ENCODE measurements at regions not wholly inside any gene's neighbourhood (a gene's known extent, or its start where the extent isn't known, plus 50 kb on each side); places are given as distances from the start of the nearest gene placed in this dataset.
A peak's percentile ranks its signal among the peaks of the same experiment; 100 is the strongest.

GRCh38 chr4:162522724-162523123 lies 358.9 kb upstream of the FSTL5 start:
- TF ChIP-seq CTCF (conservative IDR thresholded peaks at IDR 0.05), result no peak
- TF ChIP-seq ZFX (IDR thresholded peaks at IDR 0.05), result no peak
- H3K27ac ChIP-seq, result no peak overlapping the region

- no peak for TF ChIP-seq ZFX (IDR thresholded peaks at IDR 0.05)
- TF ChIP-seq CTCF (conservative IDR thresholded peaks at IDR 0.05), result no peak
- no peak overlapping the region for H3K27ac ChIP-seq
Observed at GRCh38 chr4:162510937-162511336, 347.1 kb upstream of the FSTL5 start.

DNA sequence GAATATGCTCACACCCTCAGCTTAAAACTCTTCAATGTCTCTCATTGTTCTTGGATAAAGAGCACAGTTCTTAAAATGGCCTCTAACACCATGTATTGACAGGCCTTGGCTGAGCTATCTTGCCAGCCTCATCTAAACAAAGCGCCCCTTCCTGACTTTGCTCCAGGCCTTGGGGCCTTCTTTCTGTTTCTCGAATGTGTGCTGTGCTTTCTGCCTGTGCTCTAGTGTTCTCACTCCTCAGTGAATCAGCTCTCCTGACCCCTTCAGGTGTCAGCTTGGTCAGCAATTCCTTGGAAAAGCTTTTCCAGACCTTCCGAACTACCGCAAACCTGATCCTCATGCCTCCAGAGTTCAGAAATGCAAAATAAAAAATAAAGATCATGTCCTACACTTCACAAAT lies 346.3 kb upstream of the FSTL5 start:
- H3K27ac ChIP-seq, result no peak overlapping the region
- TF ChIP-seq CTCF (conservative IDR thresholded peaks at IDR 0.05) (no peak), ZFX (IDR thresholded peaks at IDR 0.05) (no peak)

- TF ChIP-seq ZFX (IDR thresholded peaks at IDR 0.05) (no peak), CTCF (conservative IDR thresholded peaks at IDR 0.05) (no peak)
- H3K27ac ChIP-seq, result no peak overlapping the region
Observed at GRCh38 chr4:162509333-162509732, 345.5 kb upstream of the FSTL5 start.

GRCh38 chr4:162506253-162506652 lies 342.5 kb upstream of the FSTL5 start:
- no peak for TF ChIP-seq ZFX (IDR thresholded peaks at IDR 0.05)
- TF ChIP-seq CTCF (conservative IDR thresholded peaks at IDR 0.05), result no peak
- no peak overlapping the region for H3K27ac ChIP-seq

DNA sequence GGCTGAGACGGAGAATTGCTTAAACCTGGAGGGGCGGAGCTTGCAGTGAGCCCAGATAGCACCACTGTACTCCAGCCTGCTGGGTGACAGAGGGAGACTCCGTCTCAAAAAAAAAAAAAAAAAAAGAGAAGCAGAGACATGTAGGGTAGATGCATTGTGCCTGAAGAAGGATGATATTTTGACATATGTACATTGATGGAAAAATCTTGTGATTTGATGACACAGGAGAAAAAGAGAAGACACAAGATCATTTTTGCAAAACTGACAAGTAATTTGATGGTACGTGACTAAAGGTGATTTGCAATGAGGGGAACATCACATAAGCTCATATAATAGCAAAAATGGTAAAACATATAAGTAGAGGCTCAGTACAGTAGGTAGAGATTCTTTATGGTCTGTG lies 340.1 kb upstream of the FSTL5 start:
- no peak overlapping the region for H3K27ac ChIP-seq
- TF ChIP-seq ZFX (IDR thresholded peaks at IDR 0.05) (no peak), CTCF (conservative IDR thresholded peaks at IDR 0.05) (no peak)

GRCh38 chr4:162502109-162502508 lies 338.3 kb upstream of the FSTL5 start:
- peak; percentile 15; the same call in 1 of the 2 replicates for TF ChIP-seq CTCF (conservative IDR thresholded peaks at IDR 0.05)
- TF ChIP-seq ZFX (IDR thresholded peaks at IDR 0.05), result no peak
- no peak overlapping the region for H3K27ac ChIP-seq
